HCT116 (cell line): ENCODE measurements at regions not wholly inside any gene's neighbourhood (a gene's known extent, or its start where the extent isn't known, plus 50 kb on each side); places are given as distances from the start of the nearest gene placed in this dataset.

Experiments used
- ATAC-seq: fragments of 200-7000 bp; cut with Tn5 transposase; 2 replicates; pipeline ENCODE4 v1.9.1; 2020; ENCODE audit warnings: mild to moderate bottlenecking, moderate library complexity
- BruUV-seq: library from RNA; stranded (reverse); fragments of 400-500 nt; replicated peaks from 2 replicates; lab custom pipeline; 2021; lab: Mats Ljungman, UMichigan
- CTCF ChIA-PET: fragments of 300-600 bp; sonication (Branson Sonifier 250); formaldehyde crosslinking; loops from one replicate; lab custom pipeline; 2021; ENCODE audit warnings: antibody characterized with exemption; lab: Charles Lee
- POLR2A ChIA-PET: fragments of 300-600, 350-600 bp; sonication (Branson Sonifier 250); formaldehyde crosslinking; loops from one replicate; lab custom pipeline; 2021; ENCODE audit warnings: antibody characterized with exemption; lab: Charles Lee
- RAD21 ChIA-PET, 2 experiments: fragments of 300-600 bp; sonication (Branson Sonifier 250); formaldehyde crosslinking; loops; one replicate each; lab custom pipeline; 2023; ENCODE audit warnings: low total read pairs in 2 of 2; ENCODE audit not compliant: uncharacterized antibody in 2 of 2, unreplicated experiment in 2 of 2, low non-redundant PET in 1 of 2; lab: Charles Lee
- DNase-seq: peaks from one replicate; pipeline ENCODE4 v3.0.0-alpha.2; 2010; ENCODE audit warnings: low read depth, low spot score
- H2AFZ ChIP-seq: fragments of 200-600 bp; shearing (Covaris generic), sonication (generic); 2 replicates; pipeline ENCODE4 v1.6.1; 2017; ENCODE audit warnings: low read depth, mixed run types, mixed read lengths, antibody characterized with exemption, low read length; ENCODE audit not compliant: poor library complexity, severe bottlenecking
- H3K27ac ChIP-seq: 2 replicates; pipeline ENCODE4 v1.5.1; 2012; ENCODE audit warnings: low read depth, low read length
- H3K27me3 ChIP-seq: fragments of 200-600 bp; sonication (generic); 2 replicates; pipeline ENCODE4 v1.6.1; 2016; ENCODE audit warnings: mixed run types, low read length, mixed read lengths; ENCODE audit not compliant: insufficient read depth
- H3K36me3 ChIP-seq, 2 experiments: fragments of 200-500 bp in 1 of 2; fragments of 200-600 bp in 1 of 2; sonication (Bioruptor generic) in 1 of 2; sonication (generic) in 1 of 2; 2 replicates each; pipeline versions ENCODE4 v1.5.1 to v1.6.1; 2014 to 2016; ENCODE audit warnings: low read length in 2 of 2, inconsistent platforms in 1 of 2, mixed read lengths in 1 of 2, mixed run types in 1 of 2; ENCODE audit not compliant: insufficient read depth in 2 of 2, control insufficient read depth in 1 of 2
- H3K4me1 ChIP-seq, 2 experiments: fragments of 200-600 bp in 1 of 2; sonication (generic) in 1 of 2; 2 replicates each; pipeline versions ENCODE4 v1.5.1 to v1.6.1; 2012 to 2017; ENCODE audit warnings: low read length in 2 of 2, inconsistent platforms in 1 of 2, mild to moderate bottlenecking in 1 of 2, mixed read lengths in 1 of 2, mixed run types in 1 of 2, moderate library complexity in 1 of 2; ENCODE audit not compliant: insufficient read depth in 2 of 2, control insufficient read depth in 1 of 2
- H3K4me2 ChIP-seq: fragments of 200-600 bp; sonication (generic); 2 replicates; pipeline ENCODE4 v1.6.1; 2017; ENCODE audit warnings: mixed run types, low read length, mixed read lengths
- H3K4me3 ChIP-seq, 2 experiments: fragments of 200-600 bp in 1 of 2; sonication (generic) in 1 of 2; replicated peaks in 1 of 2; 2 replicates each; pipeline ENCODE4 v1.5.1; 2011 to 2016; ENCODE audit warnings: low read length in 2 of 2, control low read depth in 1 of 2, low read depth in 1 of 2, mild to moderate bottlenecking in 1 of 2, mixed read lengths in 1 of 2, mixed run types in 1 of 2
- H3K79me2 ChIP-seq: fragments of 200-600 bp; sonication (generic); 2 replicates; pipeline ENCODE4 v1.6.1; 2017; ENCODE audit warnings: mild to moderate bottlenecking, mixed run types, low read length, moderate library complexity, mixed read lengths; ENCODE audit not compliant: insufficient read depth
- H3K9ac ChIP-seq: fragments of 200-600 bp; sonication (generic); 2 replicates; pipeline ENCODE4 v1.6.1; 2016; ENCODE audit warnings: low read length, mixed read lengths
- H3K9me2 ChIP-seq: fragments of 200-600 bp; sonication (generic), shearing (Covaris generic); 2 replicates; pipeline ENCODE4 v1.6.1; 2017; ENCODE audit warnings: mixed run types, mild to moderate bottlenecking, moderate library complexity; ENCODE audit not compliant: insufficient read depth
- H3K9me3 ChIP-seq, 2 experiments: fragments of 200-500 bp in 1 of 2; fragments of 200-600 bp in 1 of 2; sonication (Bioruptor generic) in 1 of 2; sonication (generic) in 1 of 2; 2 replicates each; pipeline ENCODE4 v1.6.1; 2014 to 2017; ENCODE audit warnings: low read length in 2 of 2, mixed read lengths in 2 of 2, inconsistent platforms in 1 of 2, low read depth in 1 of 2, mild to moderate bottlenecking in 1 of 2, mixed run types in 1 of 2, moderate library complexity in 1 of 2; ENCODE audit not compliant: control insufficient read depth in 1 of 2, insufficient read depth in 1 of 2
- H4K20me1 ChIP-seq: fragments of 200-600 bp; sonication (generic), shearing (Covaris generic); 2 replicates; pipeline ENCODE4 v1.6.1; 2017; ENCODE audit warnings: mixed run types, mild to moderate bottlenecking, moderate library complexity; ENCODE audit not compliant: insufficient read depth
- CEBPB ChIP-seq: IDR thresholded peaks from 2 replicates; pipeline ENCODE4 v1.6.1; 2012; ENCODE audit warnings: low read depth
- ELF1 ChIP-seq: IDR thresholded peaks from 2 replicates; pipeline ENCODE4 v1.6.1; 2012; ENCODE audit warnings: low read depth, borderline replicate concordance
- EZH2 ChIP-seq: fragments of 200-600 bp; sonication (generic); IDR thresholded peaks from 2 replicates; pipeline ENCODE4 v1.6.1; 2017; ENCODE audit warnings: antibody characterized with exemption, mixed run types
- EZH2phosphoT487 ChIP-seq: fragments of 200-600 bp; IDR thresholded peaks from 2 replicates; pipeline ENCODE4 v1.6.1; 2018; ENCODE audit warnings: antibody characterized with exemption, borderline replicate concordance
- FOSL1 ChIP-seq: IDR thresholded peaks from 2 replicates; pipeline ENCODE4 v1.6.1; 2012; ENCODE audit warnings: low read depth
- POLR2A ChIP-seq: IDR thresholded peaks from 2 replicates; pipeline ENCODE4 v1.7.0; 2011; ENCODE audit warnings: borderline replicate concordance; ENCODE audit not compliant: insufficient read depth, insufficient read length; ENCODE audit errors: extremely low read depth
- RAD21 ChIP-seq: IDR thresholded peaks from 2 replicates; pipeline ENCODE4 v1.6.1; 2012; ENCODE audit warnings: low read depth, mild to moderate bottlenecking
- SIN3A ChIP-seq: IDR thresholded peaks from 2 replicates; pipeline ENCODE4 v1.6.1; 2012; ENCODE audit warnings: low read depth
- intact Hi-C: fragments of 100-400 bp; cut with micrococcal nuclease; formaldehyde crosslinking; loops from 2 replicates; pipeline ENCODE4 v1.10.0; 2022
- TF ChIP-seq, protein P1 (sequence below): IDR thresholded peaks from 2 replicates; pipeline ENCODE4 v1.6.1; 2012
- TF ChIP-seq, protein P2 (sequence below): IDR thresholded peaks from 2 replicates; pipeline ENCODE4 v1.6.1; 2012
- TF ChIP-seq, protein P3 (sequence below): IDR thresholded peaks from 2 replicates; pipeline ENCODE4 v1.6.1; 2011; ENCODE audit warnings: mild to moderate bottlenecking, low read length, moderate library complexity; ENCODE audit not compliant: insufficient replicate concordance; ENCODE audit errors: extremely low read depth

DNA sequence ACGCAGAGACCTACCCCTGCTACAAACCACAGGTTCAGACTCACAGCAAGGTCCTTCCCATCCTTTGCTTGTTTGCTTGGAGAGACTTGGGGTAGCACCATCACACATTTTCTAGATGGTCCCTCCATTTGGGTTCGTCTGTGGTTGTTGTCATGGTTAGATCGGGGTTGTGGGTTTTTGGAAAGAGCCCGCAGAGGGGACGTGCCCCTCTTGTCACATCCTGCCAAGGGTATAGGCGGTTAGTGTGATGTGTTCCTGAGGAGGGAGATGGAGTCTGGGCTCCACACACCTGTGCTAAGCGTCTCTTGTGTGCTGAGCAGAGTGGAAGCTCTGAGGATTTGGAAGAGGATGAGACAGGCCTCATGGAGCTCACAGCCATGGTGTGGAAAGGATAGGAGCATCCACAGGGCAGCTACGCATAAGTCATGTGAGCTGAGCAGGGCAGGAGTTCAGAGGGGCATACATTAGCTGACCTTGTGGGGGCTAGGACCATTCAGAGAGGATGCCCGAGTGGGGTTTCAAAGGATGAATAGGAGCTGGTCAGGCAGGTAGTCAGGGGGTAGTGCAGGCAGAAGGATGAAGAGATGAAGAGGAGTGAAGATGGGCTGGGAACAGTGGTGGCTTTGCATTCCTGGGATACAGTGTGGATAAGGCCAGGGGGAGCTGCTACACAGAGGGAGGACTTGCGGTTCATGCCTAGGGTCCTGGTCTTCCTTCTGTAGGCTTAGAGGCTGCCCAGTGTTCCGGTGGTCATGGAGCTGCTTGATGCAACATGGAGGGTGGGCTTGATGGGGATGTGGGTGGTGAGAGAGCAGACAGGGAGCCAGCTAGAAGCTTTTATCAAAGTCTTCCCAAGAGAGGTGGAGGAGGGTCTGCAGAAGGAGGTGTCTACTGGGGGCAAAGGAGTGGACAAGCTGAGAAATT lies 62.9 kb downstream of the ACKR3 start:
- no peak for TF ChIP-seq SIN3A
- TF ChIP-seq EZH2phosphoT487 = no peak
- no peak for TF ChIP-seq ELF1
- TF ChIP-seq, protein P1, sequence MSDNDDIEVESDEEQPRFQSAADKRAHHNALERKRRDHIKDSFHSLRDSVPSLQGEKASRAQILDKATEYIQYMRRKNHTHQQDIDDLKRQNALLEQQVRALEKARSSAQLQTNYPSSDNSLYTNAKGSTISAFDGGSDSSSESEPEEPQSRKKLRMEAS = no peak
- no peak for TF ChIP-seq POLR2A
- TF ChIP-seq, protein P2, sequence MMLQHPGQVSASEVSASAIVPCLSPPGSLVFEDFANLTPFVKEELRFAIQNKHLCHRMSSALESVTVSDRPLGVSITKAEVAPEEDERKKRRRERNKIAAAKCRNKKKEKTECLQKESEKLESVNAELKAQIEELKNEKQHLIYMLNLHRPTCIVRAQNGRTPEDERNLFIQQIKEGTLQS = no peak
- no peak for TF ChIP-seq EZH2
- TF ChIP-seq, protein P3, sequence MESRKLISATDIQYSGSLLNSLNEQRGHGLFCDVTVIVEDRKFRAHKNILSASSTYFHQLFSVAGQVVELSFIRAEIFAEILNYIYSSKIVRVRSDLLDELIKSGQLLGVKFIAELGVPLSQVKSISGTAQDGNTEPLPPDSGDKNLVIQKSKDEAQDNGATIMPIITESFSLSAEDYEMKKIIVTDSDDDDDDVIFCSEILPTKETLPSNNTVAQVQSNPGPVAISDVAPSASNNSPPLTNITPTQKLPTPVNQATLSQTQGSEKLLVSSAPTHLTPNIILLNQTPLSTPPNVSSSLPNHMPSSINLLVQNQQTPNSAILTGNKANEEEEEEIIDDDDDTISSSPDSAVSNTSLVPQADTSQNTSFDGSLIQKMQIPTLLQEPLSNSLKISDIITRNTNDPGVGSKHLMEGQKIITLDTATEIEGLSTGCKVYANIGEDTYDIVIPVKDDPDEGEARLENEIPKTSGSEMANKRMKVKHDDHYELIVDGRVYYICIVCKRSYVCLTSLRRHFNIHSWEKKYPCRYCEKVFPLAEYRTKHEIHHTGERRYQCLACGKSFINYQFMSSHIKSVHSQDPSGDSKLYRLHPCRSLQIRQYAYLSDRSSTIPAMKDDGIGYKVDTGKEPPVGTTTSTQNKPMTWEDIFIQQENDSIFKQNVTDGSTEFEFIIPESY = no peak
- no peak for TF ChIP-seq FOSL1
- TF ChIP-seq RAD21 = no peak
- TF ChIP-seq CEBPB = no peak
- Histone ChIP-seq H3K4me2 (no peak overlapping the region), H3K9me3 (no peaks in the 10 kb centered on the region), H3K27me3 (peaks cover 9% of the 10 kb centered on the region), H3K9me2 (no peaks in the 10 kb centered on the region), H3K36me3 (no peaks in the 10 kb centered on the region), H3K4me1 (no peaks in the 10 kb centered on the region), H2AFZ (no peak overlapping the region), H3K4me3 (no peak overlapping the region), H3K9ac (no peak overlapping the region), H4K20me1 (no peaks in the 10 kb centered on the region), H3K27ac (no peak overlapping the region), H3K79me2 (no peaks in the 10 kb centered on the region)
- DNase-seq (no peak), ATAC-seq (no peak)
- intact Hi-C loops = no loop called here
- ChIA-PET POLR2A (no interaction called here), RAD21 (no interaction called here), CTCF (no interaction called here)
- no TSS peak for BruUV-seq
